ENCODE measurements at regions not wholly inside any gene's neighbourhood (a gene's known extent, or its start where the extent isn't known, plus 50 kb on each side); places are given as distances from the start of the nearest gene placed in this dataset.

DNA sequence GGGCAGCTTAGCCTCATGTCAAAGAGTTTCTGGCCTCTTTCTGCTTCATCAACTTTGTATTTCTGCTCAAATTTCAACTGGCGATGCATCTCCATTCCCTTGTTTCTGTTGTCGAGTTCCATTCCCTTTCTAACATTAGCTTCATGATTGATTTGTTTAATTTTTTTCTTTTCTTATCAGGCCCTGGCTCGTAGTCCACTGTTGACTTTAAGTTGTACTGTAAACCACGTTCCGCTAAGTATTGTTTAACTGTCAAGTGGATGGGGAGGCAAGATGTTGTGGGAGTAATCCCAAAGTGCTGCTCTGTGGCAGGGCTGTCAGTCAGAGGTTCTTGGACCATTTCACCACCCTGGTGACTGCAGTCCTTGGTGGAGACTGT is 309.1 kb downstream of the PSAT1 start:
- Histone ChIP-seq H3K9me3 (no peaks in the 10 kb centered on the region), H3K27me3 (no peaks in the 10 kb centered on the region), H3K4me3 (no peak overlapping the region), H3K36me3 (no peaks in the 10 kb centered on the region), H3K27ac (no peak overlapping the region), H3K4me1 (no peaks in the 10 kb centered on the region)
- no peak for TF ChIP-seq POLR2A (IDR thresholded peaks at IDR 0.05)
- TF ChIP-seq, protein P1, sequence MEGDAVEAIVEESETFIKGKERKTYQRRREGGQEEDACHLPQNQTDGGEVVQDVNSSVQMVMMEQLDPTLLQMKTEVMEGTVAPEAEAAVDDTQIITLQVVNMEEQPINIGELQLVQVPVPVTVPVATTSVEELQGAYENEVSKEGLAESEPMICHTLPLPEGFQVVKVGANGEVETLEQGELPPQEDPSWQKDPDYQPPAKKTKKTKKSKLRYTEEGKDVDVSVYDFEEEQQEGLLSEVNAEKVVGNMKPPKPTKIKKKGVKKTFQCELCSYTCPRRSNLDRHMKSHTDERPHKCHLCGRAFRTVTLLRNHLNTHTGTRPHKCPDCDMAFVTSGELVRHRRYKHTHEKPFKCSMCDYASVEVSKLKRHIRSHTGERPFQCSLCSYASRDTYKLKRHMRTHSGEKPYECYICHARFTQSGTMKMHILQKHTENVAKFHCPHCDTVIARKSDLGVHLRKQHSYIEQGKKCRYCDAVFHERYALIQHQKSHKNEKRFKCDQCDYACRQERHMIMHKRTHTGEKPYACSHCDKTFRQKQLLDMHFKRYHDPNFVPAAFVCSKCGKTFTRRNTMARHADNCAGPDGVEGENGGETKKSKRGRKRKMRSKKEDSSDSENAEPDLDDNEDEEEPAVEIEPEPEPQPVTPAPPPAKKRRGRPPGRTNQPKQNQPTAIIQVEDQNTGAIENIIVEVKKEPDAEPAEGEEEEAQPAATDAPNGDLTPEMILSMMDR (IDR thresholded peaks at IDR 0.05), result no peak
- intact Hi-C loops (cut with DNase I; ENCODE audit: low total_unique reads), result no loop called here
- DNase-seq, result no peak

DNA sequence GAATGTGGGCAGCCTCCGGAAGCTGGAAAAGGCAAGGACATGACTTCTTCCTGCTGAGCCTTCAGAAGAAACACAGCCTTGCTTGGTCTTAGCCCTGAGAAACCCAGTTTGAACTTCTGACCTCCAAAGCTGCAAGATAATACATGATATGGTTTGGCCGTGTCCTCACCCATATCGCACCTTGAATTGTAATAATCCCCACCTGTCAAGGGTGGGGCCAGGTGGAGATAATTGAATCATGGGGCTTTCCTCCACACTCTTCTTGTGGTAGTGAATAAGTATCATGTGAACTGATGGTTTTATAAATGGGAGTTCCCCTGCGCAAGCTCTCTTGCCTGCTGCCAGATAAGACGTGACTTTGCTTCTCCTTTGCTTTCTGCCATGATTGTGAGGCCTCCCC is 310.9 kb downstream of the PSAT1 start:
- intact Hi-C loops (cut with DNase I; ENCODE audit: low total_unique reads), result no loop called here
- no peak overlapping the region for H3K4me3 ChIP-seq
- no peaks in the 10 kb centered on the region for H3K4me1 ChIP-seq
- H3K27me3 ChIP-seq, result no peaks in the 10 kb centered on the region
- no peaks in the 10 kb centered on the region for H3K36me3 ChIP-seq
- H3K27ac ChIP-seq, result no peak overlapping the region
- DNase-seq, result no peak
- H3K9me3 ChIP-seq, result no peaks in the 10 kb centered on the region
- TF ChIP-seq, protein P1 (IDR thresholded peaks at IDR 0.05), result no peak
- TF ChIP-seq POLR2A (IDR thresholded peaks at IDR 0.05), result no peak

DNA sequence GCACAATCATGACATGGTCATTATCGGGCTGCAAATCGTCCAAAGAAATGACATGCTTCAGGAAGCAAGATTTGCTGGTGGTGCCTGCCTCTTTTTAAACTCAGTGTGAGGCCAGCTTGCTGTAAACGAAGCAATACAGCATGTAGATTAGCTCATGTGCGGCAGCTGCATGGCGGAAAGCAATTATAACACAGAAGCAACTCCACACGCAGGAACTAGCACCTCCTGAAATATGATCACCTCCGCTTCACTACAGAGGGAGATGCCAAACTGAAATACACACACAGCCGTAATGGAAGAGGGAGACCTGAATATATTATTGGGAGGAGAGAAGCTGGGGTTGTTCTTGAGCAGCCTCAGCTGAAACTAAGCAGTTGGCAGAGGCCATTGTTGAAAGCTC is 312.5 kb downstream of the PSAT1 start:
- Histone ChIP-seq H3K4me1 (no peaks in the 10 kb centered on the region), H3K27me3 (no peaks in the 10 kb centered on the region), H3K4me3 (no peak overlapping the region), H3K27ac (no peak overlapping the region), H3K9me3 (no peaks in the 10 kb centered on the region), H3K36me3 (no peaks in the 10 kb centered on the region)
- intact Hi-C loops (cut with DNase I; ENCODE audit: low total_unique reads), result no loop called here
- no peak for DNase-seq
- no peak for TF ChIP-seq POLR2A (IDR thresholded peaks at IDR 0.05)
- TF ChIP-seq, protein P1 (IDR thresholded peaks at IDR 0.05), result no peak

DNA sequence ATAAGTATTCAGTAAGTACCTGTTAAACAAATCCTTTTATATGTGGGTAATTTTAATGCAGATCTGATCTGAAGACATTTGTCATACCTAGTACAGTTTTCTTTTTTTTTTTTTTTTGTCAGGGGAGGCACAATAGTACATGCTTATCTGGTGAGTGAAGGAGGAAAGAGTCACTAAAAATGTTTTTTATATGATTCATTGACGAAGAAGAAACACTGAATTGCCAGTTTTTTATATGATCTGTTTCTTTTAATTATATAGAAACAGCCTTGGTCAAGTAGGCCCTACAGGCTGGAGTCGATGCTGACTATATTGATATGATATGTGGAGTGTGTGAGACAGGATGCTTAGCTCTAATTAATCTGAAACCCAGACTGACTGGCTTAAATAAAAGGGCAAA is 315.2 kb downstream of the PSAT1 start:
- intact Hi-C loops (cut with DNase I; ENCODE audit: low total_unique reads), result no loop called here
- Histone ChIP-seq H3K4me1 (no peaks in the 10 kb centered on the region), H3K4me3 (no peak overlapping the region), H3K9me3 (no peaks in the 10 kb centered on the region), H3K36me3 (no peaks in the 10 kb centered on the region), H3K27me3 (no peaks in the 10 kb centered on the region), H3K27ac (no peak overlapping the region)
- TF ChIP-seq, protein P1 (IDR thresholded peaks at IDR 0.05), result no peak
- TF ChIP-seq POLR2A (IDR thresholded peaks at IDR 0.05), result no peak
- DNase-seq, result no peak

DNA sequence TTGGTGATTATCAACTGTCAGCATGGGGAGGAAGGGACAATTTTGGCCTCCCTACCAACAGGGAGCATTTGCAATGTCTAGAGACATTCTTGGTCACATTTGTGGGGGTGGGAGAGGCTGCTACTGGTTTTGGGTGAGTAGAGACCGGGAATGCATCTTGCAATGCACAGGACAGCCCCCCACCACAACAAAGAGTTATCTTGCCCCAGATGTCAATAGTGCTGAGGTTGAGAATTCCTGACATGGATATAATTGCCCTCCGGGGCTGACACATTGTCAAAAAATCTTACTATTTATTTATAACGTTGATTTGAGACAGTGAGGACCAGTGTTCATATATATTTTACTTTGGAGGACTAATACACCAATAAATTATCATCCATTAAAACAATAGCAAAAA is 316.1 kb downstream of the PSAT1 start:
- intact Hi-C loops (cut with DNase I; ENCODE audit: low total_unique reads), result no loop called here
- TF ChIP-seq, protein P1 (IDR thresholded peaks at IDR 0.05), result no peak
- TF ChIP-seq POLR2A (IDR thresholded peaks at IDR 0.05), result no peak
- no peaks in the 10 kb centered on the region for H3K4me1 ChIP-seq
- no peaks in the 10 kb centered on the region for H3K36me3 ChIP-seq
- H3K4me3 ChIP-seq, result no peak overlapping the region
- H3K27ac ChIP-seq, result no peak overlapping the region
- DNase-seq, result no peak
- H3K27me3 ChIP-seq, result no peaks in the 10 kb centered on the region
- no peaks in the 10 kb centered on the region for H3K9me3 ChIP-seq

All from uterus (tissue), 3 donors.